Forelimb muscle (tissue), 1 donor: ENCODE measurements at regions not wholly inside any gene's neighbourhood (a gene's known extent, or its start where the extent isn't known, plus 50 kb on each side); places are given as distances from the start of the nearest gene placed in this dataset.
"Not testable (repeated sequence)": the region's sequence is repeated elsewhere in the genome, so short reads cannot be mapped to it uniquely, and the experiment has no call there.

Experiments
- DNase-seq: peaks from one replicate; pipeline ENCODE4 v3.0.0-alpha.2; 2013; ENCODE audit warnings: low read depth

DNA sequence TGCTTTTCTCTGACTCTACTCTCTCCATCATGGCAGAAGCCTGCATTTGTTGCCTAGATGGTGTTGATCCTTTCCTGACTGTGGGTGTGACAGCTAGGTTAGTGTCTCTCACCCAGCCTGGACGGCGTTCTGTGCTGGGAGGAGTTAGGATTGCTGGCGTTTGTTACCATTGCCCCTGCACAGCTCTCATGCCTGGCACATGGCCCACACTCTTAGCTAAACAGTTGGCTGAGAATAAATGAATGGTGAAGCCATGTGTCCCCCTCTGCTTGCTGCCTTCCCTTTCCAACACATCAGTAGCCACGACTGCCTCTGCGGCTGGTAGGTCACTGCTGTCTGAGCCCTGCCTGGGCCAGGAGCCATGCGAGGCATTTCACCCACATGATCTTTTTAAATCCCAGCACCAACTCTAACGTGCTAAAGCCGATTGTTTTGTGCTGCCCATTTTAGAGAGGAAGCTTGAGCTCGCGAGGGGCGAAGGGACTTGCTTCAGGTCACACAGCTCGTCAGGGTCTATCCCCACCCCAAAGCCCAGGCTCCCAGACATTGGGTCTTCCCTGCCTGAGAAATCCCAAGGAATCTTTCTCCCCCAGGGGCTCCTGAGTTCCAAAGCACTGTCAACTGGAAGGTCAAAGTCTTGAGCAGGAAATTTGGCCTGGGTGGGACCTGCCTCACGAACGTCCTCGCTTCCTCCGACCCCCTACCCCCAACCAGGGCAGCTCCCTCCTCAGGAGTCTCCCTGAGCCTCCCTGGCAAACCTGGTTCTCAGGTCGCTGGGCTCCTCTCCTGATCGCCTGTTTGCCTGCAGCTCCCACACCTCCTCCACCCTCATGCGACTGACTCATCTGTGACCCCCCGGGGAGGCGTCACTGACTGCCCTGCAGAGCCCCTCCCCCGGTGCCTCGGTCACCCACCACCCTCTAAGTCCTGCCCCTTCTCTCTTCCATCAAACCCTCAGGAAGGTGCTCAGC is 271.7 kb upstream of the C1orf174 start:
- DNase-seq = no peak

DNA sequence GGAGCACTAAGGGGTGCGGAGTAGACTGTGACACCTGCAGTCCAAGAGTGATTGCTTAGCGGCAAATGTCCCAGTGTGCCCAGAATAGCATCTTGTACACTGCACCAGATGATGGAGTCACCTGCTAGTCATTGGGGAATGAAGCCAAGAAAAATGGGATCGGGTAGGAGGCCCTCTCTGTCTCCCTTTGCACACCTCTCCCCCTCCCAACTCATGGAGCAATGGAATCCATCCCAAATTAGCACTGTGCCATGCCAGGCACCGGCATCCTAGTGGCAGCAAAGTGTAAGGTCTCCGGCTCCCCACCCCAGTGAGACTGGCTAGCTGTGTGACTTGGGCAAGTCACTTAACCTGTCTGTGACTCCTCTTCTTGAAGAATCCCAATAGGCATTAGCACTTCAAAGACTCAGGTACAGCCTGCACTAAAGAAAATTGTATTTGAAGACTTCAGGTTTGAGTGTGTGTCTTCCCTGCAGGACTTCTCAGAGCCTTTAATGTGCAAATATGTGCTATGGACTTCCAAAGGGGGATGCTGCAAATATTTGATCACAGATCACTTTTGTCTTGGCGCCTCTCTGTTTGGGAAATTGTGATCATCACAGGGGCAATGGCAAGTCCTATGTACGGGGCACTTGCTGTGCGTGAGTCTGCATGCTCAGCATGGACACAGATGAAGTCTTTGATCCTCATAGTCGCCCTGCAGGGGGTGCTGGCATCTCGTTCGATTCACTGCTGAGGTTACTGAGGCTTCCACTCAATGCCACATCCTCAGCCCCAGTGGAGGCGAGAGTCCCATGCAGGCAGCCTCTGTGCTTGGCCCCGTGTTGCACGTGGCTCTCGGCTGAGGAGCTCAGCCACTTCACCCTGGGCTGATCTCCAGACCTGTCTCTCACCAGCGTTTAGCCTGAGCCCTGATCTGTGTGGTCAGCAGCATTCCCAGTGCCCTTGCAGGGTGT is 272.9 kb upstream of the C1orf174 start:
- DNase-seq = no peak

DNA sequence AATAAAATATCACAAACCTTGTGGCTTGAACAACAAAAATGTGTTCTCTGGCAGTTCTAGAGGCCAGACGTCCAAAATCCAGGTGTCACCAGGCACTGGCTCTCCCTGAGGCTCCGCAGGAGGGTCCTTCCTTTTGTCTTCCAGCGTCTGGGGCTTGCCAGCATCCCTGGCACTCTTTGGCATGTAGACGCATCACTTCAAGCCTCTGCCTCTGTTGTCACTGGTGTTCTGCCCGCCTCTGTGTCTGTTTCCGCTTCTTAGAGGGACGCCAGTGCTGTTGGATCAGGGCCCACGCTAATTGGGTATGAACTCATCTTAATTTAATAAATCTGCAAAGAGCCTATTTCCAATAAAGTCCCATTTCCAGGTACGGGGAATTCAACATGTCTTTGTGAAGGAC is 273.7 kb upstream of the C1orf174 start:
- DNase-seq = no peak

DNA sequence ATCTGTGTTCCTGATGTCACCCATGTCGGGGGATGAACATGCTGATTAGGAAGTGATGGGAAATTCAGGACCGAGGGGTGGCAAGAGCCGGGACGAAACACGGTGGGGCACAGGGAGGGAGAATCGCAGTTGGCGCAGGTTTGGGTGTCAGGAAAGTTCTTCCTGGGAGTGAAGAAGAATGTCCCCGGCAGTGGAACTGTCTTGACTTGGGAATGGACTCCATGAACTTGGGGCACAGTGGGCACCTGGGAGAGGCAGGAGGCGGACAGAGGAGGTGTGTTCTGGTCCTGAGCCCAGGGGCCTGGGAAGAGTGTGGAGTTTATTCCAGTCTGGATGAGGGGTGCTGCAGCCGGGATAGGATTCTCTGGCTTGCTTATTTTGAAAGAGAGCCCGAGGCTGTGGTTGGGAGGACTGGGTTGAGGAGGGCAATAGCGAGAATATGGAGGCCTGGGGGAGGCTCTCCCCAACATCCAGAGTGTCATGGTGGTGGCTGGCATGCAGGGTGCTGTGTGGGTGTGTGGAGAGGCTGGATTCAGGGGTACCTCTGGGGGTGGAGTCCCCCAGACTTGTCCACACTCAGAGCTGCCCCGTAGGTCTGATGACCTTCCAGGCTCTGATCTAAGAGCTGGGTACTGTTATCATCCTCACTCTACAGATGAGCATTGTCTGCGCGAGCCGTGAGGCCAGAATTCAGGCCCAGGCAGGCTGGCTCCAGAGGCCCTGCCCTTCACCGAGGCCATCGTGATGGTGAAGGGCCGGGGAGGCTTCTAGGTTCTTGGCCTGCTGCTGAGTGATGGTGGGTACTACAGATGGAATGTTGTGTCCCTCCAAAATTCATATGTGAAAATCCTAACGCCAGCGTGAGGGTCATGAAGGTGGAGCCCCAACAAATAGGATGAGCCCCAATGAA is 274.5 kb upstream of the C1orf174 start:
- no peak for DNase-seq

DNA sequence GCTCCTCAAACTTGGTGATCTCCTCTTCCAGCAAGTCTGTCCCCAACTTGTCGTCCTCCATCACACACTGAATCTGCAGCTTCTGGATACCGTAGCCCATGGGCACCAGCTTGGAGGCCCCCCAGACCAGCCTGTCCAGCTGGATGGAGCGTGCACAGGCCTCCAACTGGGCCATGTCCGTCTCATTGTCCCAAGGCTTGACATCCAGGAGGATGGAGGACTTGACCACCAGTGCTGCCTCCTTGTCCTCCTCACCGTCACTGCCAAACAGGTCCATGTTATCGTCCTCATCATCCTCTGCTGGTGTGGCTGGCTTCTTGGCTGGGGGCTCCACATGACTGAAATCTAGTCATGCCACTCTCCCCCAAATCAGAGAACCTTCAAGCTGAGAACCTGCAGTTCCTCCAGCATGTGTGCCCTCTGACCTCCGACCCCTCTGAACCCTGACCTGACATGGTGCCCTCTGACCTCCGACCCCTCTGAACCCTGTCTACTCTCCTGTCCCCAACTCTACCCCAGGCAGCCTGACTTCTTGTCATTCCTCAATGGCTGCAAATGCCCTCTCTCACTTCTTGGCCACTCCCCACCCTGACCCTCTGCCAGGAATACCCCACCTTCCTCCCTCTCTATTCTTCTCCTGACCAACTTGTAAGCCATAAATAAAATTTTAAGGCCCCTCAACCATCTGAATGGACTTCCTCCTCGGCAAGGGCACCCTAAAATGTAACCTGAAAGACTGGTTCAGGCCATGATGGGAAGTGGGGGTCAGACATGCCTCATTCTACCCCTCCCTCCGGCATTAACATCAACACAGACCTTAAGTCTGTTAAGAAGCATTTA is 275.7 kb upstream of the C1orf174 start:
- DNase-seq = no peak

DNA sequence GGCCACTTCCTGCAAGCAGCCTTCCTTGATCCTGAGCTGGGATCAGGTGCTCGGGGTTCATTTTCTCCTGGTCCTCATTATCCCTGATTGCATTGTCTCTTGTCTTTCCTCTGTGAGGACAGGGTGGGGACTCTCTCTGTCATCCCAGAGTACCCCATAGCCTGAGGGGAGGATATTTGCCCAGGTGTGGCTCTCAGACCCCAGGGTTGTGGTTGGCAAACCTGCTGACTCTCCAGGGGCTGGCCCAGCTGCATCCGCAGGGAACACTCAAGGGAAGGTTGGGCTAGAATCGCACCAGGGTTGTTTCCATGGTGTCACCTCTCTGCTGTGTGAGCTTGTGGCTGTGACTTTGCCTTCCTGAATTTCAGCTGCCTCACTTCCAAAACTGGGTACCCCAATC is 276.8 kb upstream of the C1orf174 start:
- DNase-seq = no peak

DNA sequence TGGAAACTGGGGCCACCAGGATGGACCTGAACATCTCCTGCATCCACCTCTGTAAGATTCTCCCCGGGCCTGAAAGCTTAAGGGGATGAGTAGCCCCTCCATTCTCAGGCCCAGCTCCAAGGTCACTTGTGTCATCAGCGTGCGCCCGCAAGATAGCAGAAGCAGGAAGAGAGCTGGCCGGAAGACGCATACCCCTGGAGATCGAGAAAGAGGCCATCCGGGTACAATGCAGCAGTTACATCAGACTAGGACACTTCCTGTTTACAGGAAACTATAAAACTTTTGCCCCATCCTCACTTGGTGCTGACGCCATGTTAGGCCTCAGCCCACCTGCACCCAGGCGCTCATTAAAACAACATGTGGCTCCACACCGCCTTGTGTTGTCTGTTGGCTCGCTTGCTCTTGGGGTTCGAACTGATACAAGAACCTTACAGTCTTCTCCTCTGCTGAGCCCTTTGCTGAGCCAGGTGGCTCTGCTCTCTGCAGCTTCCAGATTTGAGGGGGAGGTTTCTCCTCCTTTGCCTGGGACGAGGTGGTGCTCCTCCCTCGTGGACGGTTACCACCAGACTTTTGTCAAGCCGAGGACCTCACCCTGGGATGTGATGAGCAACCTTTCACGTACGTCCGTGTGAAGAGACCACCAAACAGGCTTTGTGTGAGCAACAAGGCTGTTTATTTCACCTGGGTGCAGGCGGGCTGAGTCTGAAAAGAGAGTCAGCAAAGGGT is 277.5 kb upstream of the C1orf174 start:
- DNase-seq = no peak

DNA sequence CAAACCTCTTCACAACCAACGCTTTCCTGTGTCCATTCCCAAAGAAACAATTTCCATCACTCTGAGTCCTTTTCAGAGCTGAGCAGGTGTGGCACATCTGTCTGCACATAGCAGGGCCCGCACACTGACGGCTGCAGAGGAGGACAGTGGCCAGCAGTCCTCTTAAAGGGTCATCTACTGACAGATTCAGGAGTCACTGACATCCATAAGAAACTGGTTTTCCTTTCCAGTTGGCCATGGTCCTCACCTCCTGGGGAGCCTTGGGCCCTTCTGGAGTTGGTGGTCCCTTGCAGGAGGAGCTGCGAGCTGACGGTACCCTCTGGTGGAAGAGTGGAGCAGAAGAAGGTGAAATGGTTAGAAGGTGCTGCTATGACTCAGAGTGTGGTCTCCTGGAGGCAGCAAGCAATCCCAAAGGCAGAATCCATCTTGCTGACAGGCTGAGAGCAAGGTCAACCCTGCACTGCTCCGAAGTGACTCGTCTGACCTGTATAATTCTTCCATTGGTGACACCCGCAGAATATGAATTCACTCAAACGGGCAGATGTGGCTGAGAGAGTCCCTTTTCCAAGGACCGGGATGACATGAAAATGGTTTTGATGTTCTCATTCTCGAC is 278.5 kb upstream of the C1orf174 start:
- DNase-seq = no peak

DNA sequence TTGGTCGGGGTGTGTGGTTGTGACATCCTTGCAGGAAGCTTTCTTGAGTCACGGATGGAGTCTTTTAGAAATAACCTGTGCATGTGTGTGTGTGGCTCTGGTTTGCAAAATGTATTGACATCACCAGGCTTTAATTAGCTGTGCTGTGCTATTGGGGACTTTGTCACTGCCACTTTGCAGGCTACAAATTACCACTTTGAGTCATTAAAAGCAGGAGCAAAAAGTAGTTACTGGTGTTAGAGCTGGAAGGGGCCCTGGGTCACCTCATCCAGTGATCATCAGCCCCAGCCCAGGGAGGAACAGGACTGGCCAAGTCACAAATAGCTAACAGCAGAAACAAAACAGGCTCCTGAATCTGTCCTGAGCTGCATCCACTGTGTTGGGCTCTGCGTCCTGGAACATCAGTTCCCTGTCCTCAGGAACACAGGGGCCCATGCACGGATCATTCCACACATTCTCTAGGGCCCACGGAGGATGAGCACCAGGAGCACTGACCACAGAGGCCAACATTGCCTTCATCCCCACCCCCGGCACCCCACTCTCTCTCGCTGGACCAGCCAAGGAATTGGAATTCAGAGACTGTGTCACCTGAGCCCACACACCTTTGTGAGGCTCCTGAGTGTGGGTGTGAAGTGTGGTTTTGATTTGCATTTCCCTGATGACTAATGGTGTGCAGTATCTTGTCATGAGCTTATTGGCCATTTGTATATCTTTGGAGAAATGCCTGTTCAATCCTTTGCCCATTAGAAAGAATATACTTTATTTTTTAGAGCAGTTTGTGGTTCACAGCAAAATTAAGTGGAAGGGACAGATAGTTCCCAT is 280.1 kb upstream of the C1orf174 start:
- DNase-seq = no peak

DNA sequence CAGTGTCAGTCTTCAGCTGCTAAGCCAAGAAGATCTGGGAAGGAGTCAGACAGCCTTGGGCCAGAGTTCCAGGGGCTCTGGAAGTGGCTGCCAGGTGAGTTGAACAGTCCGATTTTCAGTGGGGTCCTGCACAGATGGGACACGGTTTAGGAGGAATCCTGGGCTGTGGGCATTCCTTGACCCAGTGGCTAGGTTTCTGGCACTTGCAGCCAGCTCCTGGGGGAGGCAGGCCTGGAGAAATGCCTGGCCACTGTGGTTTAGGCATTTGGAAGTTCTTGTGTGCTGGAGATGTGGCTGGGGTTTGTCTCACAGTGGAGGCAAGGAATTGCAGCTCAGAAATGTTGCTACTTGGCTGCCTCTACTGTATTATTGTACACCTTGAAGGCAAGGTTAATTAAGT is 286.4 kb upstream of the C1orf174 start:
- not testable (repeated sequence) for DNase-seq

DNA sequence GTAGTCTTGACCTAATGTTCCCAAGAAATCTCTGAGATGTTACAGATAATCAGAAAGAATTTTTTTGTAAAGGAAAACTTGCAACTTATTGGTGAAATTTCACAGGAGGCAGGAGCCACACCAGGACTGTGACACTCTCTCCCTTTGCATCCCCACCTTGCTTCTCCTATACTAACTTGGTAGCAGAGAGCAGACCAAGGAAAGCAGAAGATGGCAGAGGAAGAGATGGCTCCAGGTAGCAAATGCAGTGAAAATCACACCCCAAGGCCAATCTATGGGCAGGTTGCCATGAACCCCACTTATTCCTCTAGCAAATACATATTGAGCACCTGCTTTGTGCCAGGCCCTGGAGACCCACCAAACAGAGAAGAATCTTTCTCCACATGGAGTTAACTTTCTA is 303.4 kb upstream of the C1orf174 start:
- no peak for DNase-seq

DNA sequence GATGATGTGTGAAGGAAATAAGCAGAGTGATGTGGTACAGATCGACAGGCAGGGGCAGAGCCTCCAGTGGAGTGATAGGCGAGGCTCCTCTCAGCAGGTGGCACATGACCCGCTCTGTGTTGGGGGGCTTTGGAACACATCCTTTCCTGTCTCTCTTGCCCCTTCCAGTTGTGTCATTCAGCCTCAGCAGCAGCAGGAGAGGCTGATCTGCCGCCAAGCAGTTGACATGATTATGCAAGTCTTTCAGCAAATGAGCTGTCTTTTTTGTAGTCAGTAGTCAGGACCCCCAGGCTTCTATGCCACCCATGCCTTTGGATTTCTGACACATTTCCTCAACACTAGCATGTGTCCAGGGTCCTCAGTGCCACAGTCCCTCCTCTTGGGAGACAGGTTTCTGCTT is 307.1 kb upstream of the C1orf174 start:
- no peak for DNase-seq

DNA sequence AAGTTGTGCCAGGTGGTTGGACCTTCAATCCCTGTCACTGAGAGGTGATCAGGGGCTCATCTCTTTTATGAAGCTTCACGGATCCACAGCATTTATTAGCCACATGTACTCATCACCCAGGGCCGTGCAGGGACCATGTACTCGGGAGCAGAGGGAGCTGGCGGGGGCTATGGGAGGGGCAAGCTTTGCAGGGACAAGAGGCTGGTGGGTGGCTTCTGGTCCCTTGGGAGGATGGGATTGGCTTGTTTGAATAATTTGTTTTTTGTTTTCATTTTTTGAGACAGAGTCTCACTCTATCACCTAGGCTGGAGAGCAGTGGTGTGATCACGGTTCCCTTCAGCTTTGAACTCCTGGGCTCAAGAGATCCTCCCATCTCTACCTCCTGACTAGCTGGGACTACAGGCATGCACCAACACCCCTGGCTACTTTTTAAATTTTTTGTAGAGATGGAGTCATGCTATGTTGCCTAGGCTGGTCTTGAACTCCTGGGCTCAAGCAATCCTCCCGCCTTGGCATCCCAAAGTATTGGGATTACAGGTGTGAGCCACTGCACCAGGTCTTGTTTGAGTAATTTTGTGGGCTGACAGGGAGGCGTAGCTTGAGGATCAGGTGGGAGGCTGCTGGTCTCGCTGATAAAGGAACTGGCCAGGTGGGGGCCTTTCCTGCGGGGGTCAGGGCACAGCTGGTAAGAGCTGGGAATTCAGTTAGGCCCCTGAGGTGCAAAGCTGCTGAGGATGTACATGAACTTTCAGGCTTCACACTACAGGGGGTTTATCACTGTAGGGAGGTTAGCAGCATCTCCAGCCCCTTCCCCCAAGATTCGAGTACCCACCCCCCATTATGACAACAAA is 308.0 kb upstream of the C1orf174 start:
- no peak for DNase-seq

DNA sequence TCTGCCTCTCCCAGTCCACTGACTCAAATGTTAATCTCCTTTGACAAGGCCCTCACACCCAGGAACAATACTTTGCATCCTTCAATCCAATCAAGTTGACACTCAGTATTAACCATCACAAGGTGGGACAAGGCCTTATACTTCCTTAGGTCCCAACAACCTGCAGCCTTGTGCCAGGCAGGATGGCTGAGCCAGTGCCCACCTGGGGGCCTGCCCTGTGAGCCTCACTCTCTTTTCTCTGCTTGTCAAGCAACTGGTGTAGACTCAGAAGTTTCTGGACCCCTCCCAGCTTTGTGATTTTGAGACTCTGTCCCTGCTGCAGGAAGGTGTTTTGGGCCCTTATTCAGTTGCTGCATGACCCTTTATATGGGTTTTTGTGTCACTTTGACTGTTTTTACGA is 310.0 kb upstream of the C1orf174 start:
- no peak for DNase-seq

DNA sequence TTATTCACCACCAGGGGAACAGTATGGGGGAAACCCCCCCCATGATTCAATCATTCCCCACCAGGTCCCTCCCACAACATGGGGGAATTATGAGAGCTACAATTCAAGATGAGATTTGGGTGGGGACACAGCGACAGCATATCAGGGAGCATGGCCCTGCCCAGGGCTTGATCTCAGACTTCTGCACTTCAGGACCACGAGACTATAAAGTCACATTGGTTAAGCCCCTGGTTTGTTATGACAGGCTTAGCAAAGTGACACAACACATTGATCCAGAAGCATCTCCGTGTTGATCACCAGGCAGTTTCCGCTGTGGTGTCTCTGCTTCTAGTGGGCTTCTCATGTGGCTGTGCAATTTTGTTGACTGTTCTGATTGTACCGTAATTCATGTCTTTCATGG is 312.7 kb upstream of the C1orf174 start:
- no peak for DNase-seq

DNA sequence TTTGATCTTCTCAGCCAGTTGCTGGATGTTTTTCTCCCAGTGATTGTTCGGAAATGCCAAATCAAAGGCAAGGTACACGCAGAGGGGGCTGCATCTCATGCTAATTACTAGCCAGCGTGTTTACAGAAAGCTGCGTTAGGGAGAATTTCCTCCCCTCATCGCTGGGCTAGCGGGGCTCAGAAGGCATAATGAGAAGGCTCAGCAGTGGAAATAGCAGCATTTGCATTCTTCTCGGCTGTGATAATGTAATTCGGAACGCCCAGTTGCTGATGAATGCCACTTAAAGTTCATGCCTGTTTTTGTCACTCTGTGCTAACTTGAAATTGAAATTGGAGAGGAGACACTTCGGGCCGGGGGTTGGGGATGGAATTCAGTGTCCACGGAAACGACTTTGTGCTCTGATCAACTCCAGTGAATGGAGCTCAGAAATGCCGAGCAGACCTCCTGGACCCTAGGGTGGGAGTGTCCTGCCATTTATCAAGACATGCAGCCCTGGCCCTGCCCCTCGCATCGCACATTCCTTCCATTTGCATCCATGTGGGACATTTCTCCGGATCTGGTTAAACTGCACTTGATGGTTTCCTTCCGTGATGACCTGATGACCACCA is 313.4 kb upstream of the C1orf174 start:
- DNase-seq = no peak

DNA sequence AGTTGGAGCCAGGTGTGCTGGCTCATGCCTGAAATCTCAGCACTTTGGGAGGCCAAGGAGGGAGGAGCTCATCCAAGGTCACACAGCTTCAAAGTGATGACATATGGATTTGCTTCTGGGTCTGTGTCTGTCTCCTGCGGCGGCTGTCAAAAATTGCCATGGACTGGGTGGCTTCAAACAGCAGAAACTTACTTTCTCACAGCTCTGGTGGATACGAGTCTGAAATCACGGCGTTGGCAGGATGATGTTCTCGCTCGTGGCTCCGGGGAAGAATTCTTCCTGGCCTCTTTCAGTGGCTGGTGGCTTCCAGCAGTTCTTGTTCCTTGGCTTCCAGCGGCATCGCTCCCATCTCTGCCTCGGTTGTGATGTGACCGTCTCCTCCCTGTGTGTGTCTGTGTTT is 314.8 kb upstream of the C1orf174 start:
- no peak for DNase-seq
